ENCODE measurements at regions not wholly inside any gene's neighbourhood (a gene's known extent, or its start where the extent isn't known, plus 50 kb on each side); places are given as distances from the start of the nearest gene placed in this dataset.

GRCh38 chr2:83014462-83014861 is 1444.6 kb downstream of the SUCLG1 start:
- H3K27me3 ChIP-seq (ENCODE audit: insufficient read depth, low read length), result no peaks in the 10 kb centered on the region
- no peak overlapping the region for H2AFZ ChIP-seq (ENCODE audit: low read length)
- H3K36me3 ChIP-seq (ENCODE audit: insufficient read depth, low read length), result no peaks in the 10 kb centered on the region
- H4K20me1 ChIP-seq (ENCODE audit: insufficient read depth, low read length), result no peaks in the 10 kb centered on the region
- H3K79me2 ChIP-seq (ENCODE audit: insufficient read depth, low read length), result no peaks in the 10 kb centered on the region
- no peak overlapping the region for H3K9ac ChIP-seq (ENCODE audit: low read length)
- H3K9me2 ChIP-seq (ENCODE audit: low read depth, low read length), result no peaks in the 10 kb centered on the region
- no peak overlapping the region for H3K4me3 ChIP-seq (ENCODE audit: low read depth, low read length, poor library complexity, severe bottlenecking)
- TF ChIP-seq EZH2 (IDR thresholded peaks at IDR 0.05; ENCODE audit: borderline replicate concordance, low read length), result no peak
- no peaks in the 10 kb centered on the region for H3F3A ChIP-seq (ENCODE audit: insufficient read depth, low read length)
- H3K4me1 ChIP-seq (ENCODE audit: insufficient read depth, low read length, severe bottlenecking), result no peaks in the 10 kb centered on the region
- H3K4me2 ChIP-seq (ENCODE audit: low read length), result no peak overlapping the region
- H3K27ac ChIP-seq (ENCODE audit: low read depth, low read length, poor library complexity, severe bottlenecking), result no peak overlapping the region
- H3K9me3 ChIP-seq (ENCODE audit: low read length), result no peaks in the 10 kb centered on the region

GRCh38 chr2:83006961-83007360 is 1452.1 kb downstream of the SUCLG1 start:
- no peak overlapping the region for H3K4me3 ChIP-seq (ENCODE audit: low read depth, low read length, poor library complexity, severe bottlenecking)
- no peaks in the 10 kb centered on the region; the same call in 1 of the 2 replicates for H3K9me2 ChIP-seq (ENCODE audit: low read depth, low read length)
- H3K9ac ChIP-seq (ENCODE audit: low read length), result no peak overlapping the region
- H3K27me3 ChIP-seq (ENCODE audit: insufficient read depth, low read length), result no peaks in the 10 kb centered on the region
- TF ChIP-seq CTCF (IDR thresholded peaks at IDR 0.05; ENCODE audit: low read length) (no peak), EZH2 (IDR thresholded peaks at IDR 0.05; ENCODE audit: borderline replicate concordance, low read length) (no peak)
- no peak overlapping the region for H2AFZ ChIP-seq (ENCODE audit: low read length)
- H3K9me3 ChIP-seq (ENCODE audit: low read length), result no peaks in the 10 kb centered on the region
- H3K27ac ChIP-seq (ENCODE audit: low read depth, low read length, poor library complexity, severe bottlenecking), result no peak overlapping the region
- H3F3A ChIP-seq (ENCODE audit: insufficient read depth, low read length), result no peaks in the 10 kb centered on the region
- H3K4me2 ChIP-seq (ENCODE audit: low read length), result no peak overlapping the region
- H3K4me1 ChIP-seq (ENCODE audit: insufficient read depth, low read length, severe bottlenecking), result no peaks in the 10 kb centered on the region
- no peaks in the 10 kb centered on the region for H4K20me1 ChIP-seq (ENCODE audit: insufficient read depth, low read length)
- H3K36me3 ChIP-seq (ENCODE audit: insufficient read depth, low read length), result no peaks in the 10 kb centered on the region
- no peaks in the 10 kb centered on the region for H3K79me2 ChIP-seq (ENCODE audit: insufficient read depth, low read length)

- H3K9me3 ChIP-seq (ENCODE audit: low read length), result no peaks in the 10 kb centered on the region
- no peak overlapping the region for H3K9ac ChIP-seq (ENCODE audit: low read length)
- H3K9me2 ChIP-seq (ENCODE audit: low read depth, low read length), result no peaks in the 10 kb centered on the region; the same call in 1 of the 2 replicates
- H3K27ac ChIP-seq (ENCODE audit: low read depth, low read length, poor library complexity, severe bottlenecking), result no peak overlapping the region
- H3K4me3 ChIP-seq (ENCODE audit: low read depth, low read length, poor library complexity, severe bottlenecking), result no peak overlapping the region
- no peaks in the 10 kb centered on the region for H3K27me3 ChIP-seq (ENCODE audit: insufficient read depth, low read length)
- no peaks in the 10 kb centered on the region for H3K36me3 ChIP-seq (ENCODE audit: insufficient read depth, low read length)
- H2AFZ ChIP-seq (ENCODE audit: low read length), result no peak overlapping the region
- TF ChIP-seq EZH2 (IDR thresholded peaks at IDR 0.05; ENCODE audit: borderline replicate concordance, low read length) (no peak), CTCF (IDR thresholded peaks at IDR 0.05; ENCODE audit: low read length) (no peak)
- H3K4me1 ChIP-seq (ENCODE audit: insufficient read depth, low read length, severe bottlenecking), result no peaks in the 10 kb centered on the region
- no peaks in the 10 kb centered on the region for H4K20me1 ChIP-seq (ENCODE audit: insufficient read depth, low read length)
- H3F3A ChIP-seq (ENCODE audit: insufficient read depth, low read length), result no peaks in the 10 kb centered on the region
- H3K79me2 ChIP-seq (ENCODE audit: insufficient read depth, low read length), result no peaks in the 10 kb centered on the region
- no peak overlapping the region for H3K4me2 ChIP-seq (ENCODE audit: low read length)
These were observed 1455.5 kb downstream of the SUCLG1 start for GRCh38 chr2:83003555-83003954.

- no peaks in the 10 kb centered on the region for H3K79me2 ChIP-seq (ENCODE audit: insufficient read depth, low read length)
- H3K27ac ChIP-seq (ENCODE audit: low read depth, low read length, poor library complexity, severe bottlenecking), result no peak overlapping the region
- H3K4me1 ChIP-seq (ENCODE audit: insufficient read depth, low read length, severe bottlenecking), result no peaks in the 10 kb centered on the region
- H3K9ac ChIP-seq (ENCODE audit: low read length), result no peak overlapping the region
- H3K27me3 ChIP-seq (ENCODE audit: insufficient read depth, low read length), result no peaks in the 10 kb centered on the region
- no peaks in the 10 kb centered on the region; the same call in 1 of the 2 replicates for H3K9me2 ChIP-seq (ENCODE audit: low read depth, low read length)
- no peak overlapping the region for H2AFZ ChIP-seq (ENCODE audit: low read length)
- TF ChIP-seq EZH2 (IDR thresholded peaks at IDR 0.05; ENCODE audit: borderline replicate concordance, low read length) (no peak), CTCF (IDR thresholded peaks at IDR 0.05; ENCODE audit: low read length) (no peak)
- H3K4me3 ChIP-seq (ENCODE audit: low read depth, low read length, poor library complexity, severe bottlenecking), result no peak overlapping the region
- no peaks in the 10 kb centered on the region for H3F3A ChIP-seq (ENCODE audit: insufficient read depth, low read length)
- no peak overlapping the region for H3K4me2 ChIP-seq (ENCODE audit: low read length)
- H3K9me3 ChIP-seq (ENCODE audit: low read length), result no peaks in the 10 kb centered on the region
- no peaks in the 10 kb centered on the region for H4K20me1 ChIP-seq (ENCODE audit: insufficient read depth, low read length)
- H3K36me3 ChIP-seq (ENCODE audit: insufficient read depth, low read length), result no peaks in the 10 kb centered on the region
These were observed 1456.4 kb downstream of the SUCLG1 start for GRCh38 chr2:83002706-83003105.
